Upper lobe of right lung (tissue), 1 donor: ENCODE measurements at regions not wholly inside any gene's neighbourhood (a gene's known extent, or its start where the extent isn't known, plus 50 kb on each side); places are given as distances from the start of the nearest gene placed in this dataset.

Experiments used
- ATAC-seq: fragments of 200-7000 bp; cut with Tn5 transposase; one replicate; pipeline ENCODE4 v1.9.1; 2020; ENCODE audit warnings: mild to moderate bottlenecking, moderate library complexity
- DNase-seq: peaks from one replicate; pipeline ENCODE4 v3.0.0-alpha.2; 2020
- H3K27ac ChIP-seq: fragments of 200-600 bp; one replicate; pipeline ENCODE4 v1.8.0; 2022
- H3K27me3 ChIP-seq: fragments of 200-600 bp; one replicate; pipeline ENCODE4 v1.8.0; 2022; ENCODE audit warnings: mild to moderate bottlenecking
- H3K36me3 ChIP-seq: fragments of 200-600 bp; one replicate; pipeline ENCODE4 v1.8.0; 2022
- H3K4me1 ChIP-seq: fragments of 200-600 bp; one replicate; pipeline ENCODE4 v1.8.0; 2022
- H3K4me3 ChIP-seq: fragments of 200-600 bp; one replicate; pipeline ENCODE4 v1.8.0; 2022; ENCODE audit warnings: mild to moderate bottlenecking
- H3K9me3 ChIP-seq: fragments of 200-600 bp; one replicate; pipeline ENCODE4 v1.8.0; 2022
- intact Hi-C: fragments of 100-400 bp; cut with DNase I; formaldehyde crosslinking; loops from one replicate; pipeline ENCODE4 v1.11.0; 2022
- TF ChIP-seq, protein P1 (sequence below): fragments of 200-600 bp; IDR thresholded peaks from one replicate; pipeline ENCODE4 v1.8.0; 2022; ENCODE audit warnings: antibody characterized with exemption
- donor health status: DM: no; HTN: yes; CAD: no; lungs with severe emphysema.

DNA sequence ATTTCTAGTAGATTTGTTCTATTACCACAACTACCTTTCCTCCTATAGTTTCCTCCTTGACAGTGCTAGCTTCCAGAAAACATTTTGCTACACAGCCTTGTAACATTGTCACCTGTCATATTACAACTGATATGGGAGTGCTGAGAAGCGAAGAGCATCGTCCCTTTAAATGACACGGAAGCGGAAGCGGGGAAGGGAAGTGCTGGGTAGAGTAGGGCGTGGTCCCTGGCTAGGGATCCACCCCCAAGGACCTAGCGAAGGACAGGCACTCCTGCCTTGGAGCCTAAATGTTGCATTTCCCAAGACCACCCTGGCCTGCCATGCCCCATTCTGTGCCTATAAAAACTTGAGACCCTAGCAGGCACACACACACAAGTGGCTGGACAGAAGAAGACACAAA is 57.4 kb upstream of the RANBP6 start:
- H3K4me3 ChIP-seq = no peak overlapping the region
- intact Hi-C loops = no loop called here
- TF ChIP-seq, protein P1, sequence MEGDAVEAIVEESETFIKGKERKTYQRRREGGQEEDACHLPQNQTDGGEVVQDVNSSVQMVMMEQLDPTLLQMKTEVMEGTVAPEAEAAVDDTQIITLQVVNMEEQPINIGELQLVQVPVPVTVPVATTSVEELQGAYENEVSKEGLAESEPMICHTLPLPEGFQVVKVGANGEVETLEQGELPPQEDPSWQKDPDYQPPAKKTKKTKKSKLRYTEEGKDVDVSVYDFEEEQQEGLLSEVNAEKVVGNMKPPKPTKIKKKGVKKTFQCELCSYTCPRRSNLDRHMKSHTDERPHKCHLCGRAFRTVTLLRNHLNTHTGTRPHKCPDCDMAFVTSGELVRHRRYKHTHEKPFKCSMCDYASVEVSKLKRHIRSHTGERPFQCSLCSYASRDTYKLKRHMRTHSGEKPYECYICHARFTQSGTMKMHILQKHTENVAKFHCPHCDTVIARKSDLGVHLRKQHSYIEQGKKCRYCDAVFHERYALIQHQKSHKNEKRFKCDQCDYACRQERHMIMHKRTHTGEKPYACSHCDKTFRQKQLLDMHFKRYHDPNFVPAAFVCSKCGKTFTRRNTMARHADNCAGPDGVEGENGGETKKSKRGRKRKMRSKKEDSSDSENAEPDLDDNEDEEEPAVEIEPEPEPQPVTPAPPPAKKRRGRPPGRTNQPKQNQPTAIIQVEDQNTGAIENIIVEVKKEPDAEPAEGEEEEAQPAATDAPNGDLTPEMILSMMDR = no peak
- H3K27ac ChIP-seq = no peak overlapping the region
- no peaks in the 10 kb centered on the region for H3K4me1 ChIP-seq
- H3K36me3 ChIP-seq = no peaks in the 10 kb centered on the region
- no peaks in the 10 kb centered on the region for H3K9me3 ChIP-seq
- H3K27me3 ChIP-seq = no peaks in the 10 kb centered on the region
- ATAC-seq = peak; percentile 65
- no peak for DNase-seq

DNA sequence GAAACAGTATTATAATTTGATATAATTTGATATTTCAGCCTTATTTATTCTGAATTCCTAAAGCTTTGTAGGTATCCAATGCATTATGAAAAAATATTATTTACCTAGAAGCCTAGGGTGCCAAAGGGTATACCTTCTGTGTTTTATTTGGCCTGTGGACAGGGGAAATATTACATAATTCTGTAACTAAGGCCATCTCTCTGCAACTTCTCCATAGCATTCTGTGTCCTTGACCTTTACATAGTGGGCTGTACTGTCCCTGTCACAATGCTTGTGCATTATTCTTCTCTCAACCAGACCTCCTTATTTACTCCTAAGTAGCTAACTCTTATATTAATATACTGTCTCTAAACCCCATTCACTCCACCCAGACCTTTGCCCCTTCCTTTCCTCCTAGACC is 57.0 kb upstream of the RANBP6 start:
- intact Hi-C loops = no loop called here
- TF ChIP-seq, protein P1 = no peak
- Histone ChIP-seq H3K36me3 (no peaks in the 10 kb centered on the region), H3K9me3 (no peaks in the 10 kb centered on the region), H3K4me1 (no peaks in the 10 kb centered on the region), H3K27ac (no peak overlapping the region), H3K4me3 (no peak overlapping the region), H3K27me3 (no peaks in the 10 kb centered on the region)
- no peak for DNase-seq
- no peak for ATAC-seq

DNA sequence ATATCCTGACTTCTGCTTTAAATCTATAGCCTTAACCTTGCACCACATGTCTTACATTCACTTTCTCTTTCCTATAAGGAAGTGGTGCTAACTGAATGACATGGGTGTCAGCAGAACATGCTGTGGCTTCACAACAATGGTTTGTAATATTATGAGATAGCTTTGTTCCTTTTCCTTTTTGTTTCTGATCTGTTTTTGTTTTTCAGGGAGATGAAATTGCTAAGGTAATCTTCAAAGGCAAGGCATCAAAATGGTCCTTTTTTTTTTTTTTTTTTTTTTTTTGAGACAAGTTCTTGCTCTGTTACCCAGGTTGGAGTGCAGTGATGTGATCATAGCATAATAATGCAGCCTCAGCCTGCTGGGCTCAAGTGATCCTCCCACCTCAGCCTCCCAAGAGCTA is 53.6 kb upstream of the RANBP6 start:
- TF ChIP-seq, protein P1 = no peak
- intact Hi-C loops = no loop called here
- Histone ChIP-seq H3K27ac (no peak overlapping the region), H3K4me1 (no peaks in the 10 kb centered on the region), H3K4me3 (no peak overlapping the region), H3K9me3 (no peaks in the 10 kb centered on the region), H3K27me3 (no peaks in the 10 kb centered on the region), H3K36me3 (no peaks in the 10 kb centered on the region)
- no peak for DNase-seq
- peak; percentile 86 for ATAC-seq

DNA sequence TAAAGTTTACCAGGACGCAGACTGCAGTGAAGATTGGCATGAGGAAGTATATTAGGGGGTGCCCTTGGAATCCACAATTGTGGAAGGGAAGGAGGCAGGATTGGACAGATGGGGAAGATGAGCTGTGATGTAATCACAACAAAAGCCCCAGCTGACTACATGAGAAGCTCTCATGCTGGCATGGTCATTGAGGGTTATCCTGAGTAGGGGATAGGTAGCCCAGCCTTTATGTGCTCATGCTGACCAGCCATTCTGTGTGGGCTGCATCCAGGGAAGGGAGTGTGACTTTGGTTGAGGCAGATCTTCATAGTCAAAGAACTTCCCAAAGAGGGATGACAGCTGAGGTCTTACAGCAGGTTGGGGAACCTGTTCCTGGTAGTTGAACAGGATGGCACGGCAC is 52.0 kb upstream of the RANBP6 start:
- no peak for ATAC-seq
- TF ChIP-seq, protein P1 = no peak
- H3K4me1 ChIP-seq = no peaks in the 10 kb centered on the region
- intact Hi-C loops = no loop called here
- H3K36me3 ChIP-seq = no peaks in the 10 kb centered on the region
- no peak for DNase-seq
- no peak overlapping the region for H3K4me3 ChIP-seq
- no peaks in the 10 kb centered on the region for H3K9me3 ChIP-seq
- no peaks in the 10 kb centered on the region for H3K27me3 ChIP-seq
- no peak overlapping the region for H3K27ac ChIP-seq
